GM18508 (cell line): ENCODE measurements at regions not wholly inside any gene's neighbourhood (a gene's known extent, or its start where the extent isn't known, plus 50 kb on each side); places are given as distances from the start of the nearest gene placed in this dataset.
"Not testable (repeated sequence)": the region's sequence is repeated elsewhere in the genome, so short reads cannot be mapped to it uniquely, and the experiment has no call there.

Source experiments
- ATAC-seq: cut with Tn5 transposase; IDR thresholded peaks from one replicate; pipeline ENCODE4 v1.9.1; 2021; ENCODE audit warnings: moderate number of reproducible peaks; ENCODE audit not compliant: insufficient read depth, unreplicated experiment

DNA sequence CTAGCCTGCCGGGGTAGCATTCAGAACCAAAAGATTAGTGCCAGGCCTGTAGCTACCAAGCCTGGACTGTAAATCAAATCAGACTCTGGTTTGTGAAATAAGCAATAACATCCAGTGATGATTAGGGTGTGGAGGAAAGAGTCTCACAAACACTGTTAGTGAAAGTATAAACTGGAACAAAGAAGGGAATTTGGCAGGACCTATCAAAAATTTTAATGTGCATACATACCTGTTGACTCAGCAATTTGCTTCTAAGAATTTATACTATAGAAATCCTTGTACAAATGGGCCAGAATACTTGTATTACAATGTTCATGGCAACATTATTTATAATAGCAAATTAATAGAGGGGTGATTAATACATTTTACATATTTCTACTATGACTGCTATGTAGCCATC lies 109.8 kb upstream of the WARS2 start:
- no peak for ATAC-seq

DNA sequence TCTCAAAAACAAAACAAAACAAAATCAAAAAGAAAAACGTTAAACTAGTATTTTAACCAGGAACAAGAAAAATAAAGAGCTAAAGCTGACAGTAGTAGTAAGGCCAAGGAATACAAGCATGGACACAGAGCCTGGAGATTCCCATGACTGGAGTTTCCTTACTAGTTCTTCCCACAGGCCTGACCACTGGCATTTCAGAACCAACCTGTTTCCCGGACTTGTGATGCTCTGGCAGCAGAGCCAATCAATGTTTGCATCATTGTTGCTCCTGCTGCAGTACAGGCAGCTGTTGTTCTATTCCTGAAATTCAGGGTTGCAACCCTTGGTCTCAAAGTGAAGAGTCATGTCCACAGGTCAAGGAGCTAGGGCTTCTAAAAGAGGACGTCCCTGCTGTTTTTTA lies 111.3 kb upstream of the WARS2 start:
- ATAC-seq = no peak

DNA sequence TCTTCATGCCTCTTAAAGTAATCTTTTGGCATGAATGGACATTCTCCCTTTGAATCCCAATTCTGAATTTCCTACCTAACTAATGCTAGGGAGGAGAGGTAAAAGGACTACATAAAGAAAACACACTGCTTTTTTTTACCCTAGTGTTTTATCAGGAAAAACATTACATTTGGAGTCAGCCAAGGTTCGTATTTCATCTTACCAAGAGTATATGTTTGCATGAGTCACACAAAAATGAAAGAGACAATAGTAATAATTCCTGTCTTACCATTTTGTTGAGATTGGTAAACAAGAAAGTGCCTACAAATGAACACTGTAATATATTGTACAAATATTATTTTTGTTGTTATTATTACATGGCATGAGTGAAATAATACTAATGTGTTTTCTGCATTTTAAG lies 112.9 kb upstream of the WARS2 start:
- ATAC-seq = no peak

DNA sequence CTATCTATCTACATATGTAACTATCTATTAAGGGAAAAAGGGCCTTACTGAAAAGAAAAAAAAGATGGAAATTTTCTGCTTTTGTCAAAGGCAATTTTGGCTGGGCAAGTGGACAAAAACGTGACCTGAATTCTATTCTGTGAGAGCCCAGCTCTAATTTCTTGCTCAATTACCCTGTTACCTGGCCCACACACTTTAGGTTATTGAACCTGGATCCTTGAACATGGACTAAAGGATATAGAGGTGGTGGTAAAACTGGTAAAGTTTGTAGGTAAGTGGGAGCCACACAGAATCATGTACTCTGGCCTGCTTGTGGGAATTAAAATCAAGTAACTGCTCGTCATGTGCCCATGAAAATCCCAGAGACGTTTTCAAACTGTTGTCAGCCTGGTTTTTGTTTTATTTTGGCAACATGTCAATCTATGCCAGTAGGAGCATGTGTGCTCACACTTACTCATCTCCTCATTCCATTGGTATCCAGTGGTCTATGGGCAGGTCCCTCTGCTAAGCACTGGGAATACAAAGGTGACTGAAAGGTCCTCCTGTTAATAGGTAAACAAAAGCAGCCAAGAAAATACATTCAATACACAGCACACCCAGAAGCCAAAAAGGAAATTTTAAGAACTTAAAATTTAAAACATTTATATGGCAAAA lies 113.7 kb upstream of the WARS2 start:
- no peak for ATAC-seq

DNA sequence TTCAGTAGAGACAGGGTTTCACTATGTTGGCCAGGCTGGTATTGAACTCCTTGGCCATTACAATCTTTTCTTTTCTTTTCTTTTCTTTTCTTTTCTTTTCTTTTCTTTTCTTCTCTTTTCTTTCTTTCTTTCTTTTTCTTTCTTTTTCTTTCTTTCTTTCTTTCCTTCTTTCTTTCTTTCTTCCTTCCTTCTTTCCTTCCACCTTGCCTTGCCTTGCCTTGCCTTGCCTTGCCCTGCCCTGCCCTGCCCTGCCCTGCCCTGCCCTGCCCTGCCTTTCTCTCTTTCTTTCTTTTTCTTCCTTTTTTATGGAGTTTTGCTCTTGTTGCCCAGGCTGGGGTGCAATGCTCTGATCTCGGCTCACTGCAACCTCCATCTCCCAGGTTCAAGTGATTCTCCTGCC lies 112.5 kb upstream of the HAO2 start:
- not testable (repeated sequence) for ATAC-seq

DNA sequence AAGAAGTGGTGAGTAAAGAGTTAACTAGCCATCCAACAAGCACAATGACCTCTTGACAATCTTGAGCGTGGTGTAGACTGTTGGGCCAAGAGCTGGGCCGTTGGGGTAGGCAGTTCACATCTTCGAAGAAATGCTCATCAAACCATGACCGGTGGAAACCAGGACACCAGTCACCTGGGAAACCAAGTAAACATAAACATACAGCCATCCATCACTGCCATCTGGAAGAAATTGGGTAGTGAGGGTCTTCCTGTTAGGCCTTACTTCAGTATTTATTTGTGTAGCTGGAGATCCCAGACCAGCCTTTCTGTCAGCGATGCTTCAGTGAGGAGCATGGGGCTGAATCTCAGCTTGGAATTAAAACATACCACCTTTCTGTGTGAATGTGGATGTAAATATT lies 108.1 kb upstream of the HAO2 start:
- no peak for ATAC-seq

DNA sequence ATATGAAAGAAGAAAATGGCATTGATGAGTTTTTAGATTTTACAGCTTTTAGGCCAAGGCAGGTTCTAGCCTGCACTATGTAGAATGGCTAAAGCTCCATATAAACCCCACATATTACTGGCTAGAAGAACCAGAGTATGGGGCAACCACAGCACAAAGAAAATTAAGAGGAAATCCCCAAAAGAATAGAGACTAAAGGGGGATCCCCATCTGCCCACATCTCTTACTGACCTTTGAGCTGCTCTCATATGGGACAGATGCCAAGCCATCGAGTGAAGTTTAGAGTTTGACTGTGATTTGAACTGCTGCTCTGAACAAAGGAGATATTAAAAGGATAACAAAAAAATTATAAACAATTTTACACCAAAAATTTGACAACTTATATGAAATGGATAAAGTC lies 102.2 kb upstream of the HAO2 start:
- peak; percentile 98 for ATAC-seq

DNA sequence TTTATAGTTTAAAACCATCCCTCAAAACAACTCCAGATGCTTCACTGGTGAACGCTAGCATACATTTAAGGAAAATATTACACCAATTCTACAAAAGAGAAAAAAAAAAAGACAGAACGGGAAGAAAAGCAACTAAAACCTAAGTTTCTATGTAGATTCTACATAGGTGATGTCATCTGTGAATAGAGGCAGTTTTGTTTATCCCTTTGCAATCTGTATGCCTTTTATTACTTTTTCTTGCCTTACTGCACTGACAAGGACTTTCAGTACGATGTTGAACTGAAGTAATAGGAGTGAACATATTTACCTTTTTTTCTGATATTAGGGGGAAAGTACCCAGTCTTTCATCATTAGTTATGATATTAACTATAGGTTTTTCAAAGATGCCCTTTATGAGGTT lies 101.7 kb upstream of the HAO2 start:
- peak; percentile 34 for ATAC-seq

DNA sequence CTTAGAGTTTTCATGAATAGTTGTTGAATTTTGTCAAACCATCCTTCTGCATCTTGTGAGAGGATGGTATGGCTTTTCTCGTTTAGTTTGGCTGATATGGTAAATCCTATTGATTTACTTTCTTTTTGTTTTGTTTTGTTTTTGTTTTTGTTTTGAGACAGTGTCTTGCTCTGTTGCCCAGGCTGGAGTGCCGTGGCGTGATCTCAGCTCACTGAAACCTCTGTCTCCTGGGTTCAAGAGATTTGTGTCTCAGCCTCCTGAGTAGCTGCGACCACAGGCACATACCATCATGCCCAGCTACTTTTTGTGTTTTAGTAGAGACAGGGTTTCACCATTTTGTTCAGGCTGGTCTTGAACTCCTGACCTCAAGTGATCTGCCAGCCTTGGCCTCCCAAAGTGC lies 101.3 kb upstream of the HAO2 start:
- ATAC-seq = not testable (repeated sequence)

DNA sequence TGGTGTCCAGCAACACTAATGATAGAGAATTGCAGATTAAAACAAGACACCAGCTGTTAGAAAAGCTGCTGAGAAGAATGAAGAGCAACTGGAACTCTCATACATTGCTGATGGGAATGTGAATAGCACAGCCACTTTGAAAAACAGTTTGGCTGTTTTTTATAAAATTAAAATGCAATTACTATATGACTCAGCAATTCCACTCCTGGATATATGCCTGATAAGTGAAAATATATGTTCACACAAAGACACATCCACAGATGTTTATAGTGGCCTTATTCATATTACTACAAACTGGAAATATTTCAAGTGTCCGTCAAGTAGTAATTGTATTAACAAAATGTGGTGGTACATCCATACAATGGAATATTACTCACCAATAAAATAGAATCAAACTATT lies 99.7 kb upstream of the HAO2 start:
- no peak for ATAC-seq

DNA sequence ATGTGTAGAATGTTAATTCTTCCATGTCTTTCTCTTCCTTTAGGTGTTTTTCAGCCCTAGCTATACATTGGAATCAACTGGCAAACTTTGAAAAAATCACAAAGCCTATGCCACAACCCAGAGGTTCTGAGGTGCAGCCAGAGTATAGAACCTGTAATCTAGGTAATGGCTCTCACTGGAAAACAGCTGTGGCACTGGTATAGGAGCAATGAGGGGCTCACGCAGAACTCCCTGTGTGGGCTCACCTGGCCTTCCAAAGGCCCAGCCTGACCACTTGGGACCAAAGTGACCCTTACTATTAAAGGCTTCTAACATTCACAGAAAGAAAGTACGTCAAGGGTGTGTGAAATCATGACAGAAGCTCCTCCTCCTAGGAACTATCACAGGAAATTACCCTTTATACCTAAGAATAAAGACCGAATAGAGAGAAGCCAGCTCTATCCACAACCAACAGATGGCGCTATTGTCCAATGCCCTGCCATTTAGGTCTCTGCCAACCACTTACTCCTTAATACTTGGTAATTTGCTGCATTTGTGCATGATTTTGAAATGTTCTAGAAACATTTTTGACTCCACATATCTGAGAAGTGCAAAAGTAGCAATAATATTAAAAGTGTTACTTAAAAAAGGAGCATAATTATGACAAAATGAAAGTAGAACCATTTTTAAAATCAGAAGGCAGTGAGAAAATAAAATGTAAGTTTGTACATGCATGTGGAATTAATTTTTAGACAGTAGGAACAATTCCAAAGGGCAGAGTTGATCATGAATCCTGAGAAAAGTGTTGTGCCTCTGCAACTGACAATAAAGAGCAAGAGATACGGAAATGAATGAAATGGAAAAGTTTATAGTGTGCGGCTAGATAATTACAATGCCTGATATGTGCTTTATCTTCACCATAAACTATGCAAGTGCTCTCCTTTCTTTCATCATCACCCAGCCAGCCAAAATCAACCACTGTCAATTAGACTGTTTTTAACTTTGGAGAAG lies 93.1 kb upstream of the HAO2 start:
- ATAC-seq = peak; percentile 61

DNA sequence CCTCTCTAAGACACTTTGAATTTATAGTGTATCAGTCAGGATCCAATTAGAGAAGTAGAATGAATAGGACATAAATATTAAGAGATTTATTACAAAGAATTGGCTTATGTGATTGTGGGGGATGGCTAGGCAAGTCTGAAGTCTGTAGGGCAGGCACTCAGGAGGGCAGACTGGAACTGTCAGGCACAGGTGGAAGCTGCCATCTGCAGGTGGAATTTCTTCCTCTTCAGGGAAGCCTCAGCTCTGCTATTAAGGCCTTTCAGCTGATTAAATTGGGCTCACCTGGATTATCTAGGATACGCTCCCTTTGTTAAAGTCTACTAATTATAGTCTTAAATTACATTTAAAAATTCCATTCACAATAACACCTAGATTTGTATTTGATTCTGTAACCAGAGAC lies 92.0 kb upstream of the HAO2 start:
- no peak for ATAC-seq

DNA sequence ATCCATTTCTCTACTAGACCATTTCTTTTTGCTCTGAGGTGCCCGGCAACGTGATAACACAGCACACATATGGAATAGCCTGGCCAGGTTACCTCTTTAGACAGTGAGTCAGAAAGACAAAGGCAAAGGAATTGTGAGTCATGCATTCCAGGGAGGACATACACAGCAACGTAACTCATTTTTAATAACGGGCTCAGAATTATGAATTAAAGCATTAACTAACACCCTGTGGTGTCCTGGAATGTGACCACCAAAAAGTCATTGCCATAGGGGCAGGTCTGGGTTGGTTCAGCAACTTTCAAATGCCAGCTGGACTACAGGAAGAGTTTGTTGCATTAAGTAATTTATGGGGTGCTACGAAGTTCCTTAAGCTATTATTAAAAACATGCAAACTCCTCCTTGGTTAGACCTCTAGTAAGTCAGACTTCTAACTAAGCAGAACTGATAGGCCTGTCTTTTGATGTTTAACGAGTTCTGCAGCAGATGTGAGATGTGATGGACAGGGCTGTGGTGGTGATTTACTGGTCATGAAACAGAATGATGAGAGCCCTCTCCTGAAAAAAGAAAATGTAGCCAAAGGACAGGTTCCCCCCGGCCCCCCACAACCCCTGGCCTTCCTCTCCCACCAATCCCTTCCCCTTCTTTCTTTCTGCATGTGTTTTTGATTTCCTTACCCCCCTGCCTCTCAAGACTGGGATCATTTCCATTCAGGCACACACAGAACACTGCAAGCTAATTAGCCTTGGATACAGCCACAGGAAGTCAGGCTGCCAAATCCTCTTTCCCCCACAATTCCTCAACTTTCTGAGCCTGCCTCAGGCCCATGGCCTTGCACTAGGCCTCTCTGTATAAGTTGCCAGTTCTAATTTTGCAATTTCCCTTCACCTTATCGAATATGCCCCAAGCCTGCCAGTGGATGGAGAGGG lies 88.9 kb upstream of the HAO2 start:
- ATAC-seq = no peak

DNA sequence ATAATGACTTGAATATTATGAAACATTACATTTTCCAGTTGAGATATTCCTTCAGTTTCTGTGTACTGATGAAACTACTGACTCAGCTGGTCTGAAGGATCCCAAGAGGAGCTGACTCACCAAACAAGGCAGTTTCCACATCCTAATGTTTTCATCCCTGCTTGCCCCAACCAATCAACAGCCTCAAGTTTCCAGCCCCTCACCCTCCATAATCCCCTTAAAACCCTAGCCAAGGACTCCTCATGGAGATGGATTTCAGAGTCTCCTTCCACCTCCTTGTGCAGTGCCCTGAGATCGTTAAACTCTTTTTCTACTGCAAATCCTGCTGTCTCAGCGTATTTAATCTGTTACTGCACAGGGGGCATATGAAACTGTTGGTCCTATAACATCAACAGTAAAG lies 83.1 kb upstream of the HAO2 start:
- no peak for ATAC-seq

DNA sequence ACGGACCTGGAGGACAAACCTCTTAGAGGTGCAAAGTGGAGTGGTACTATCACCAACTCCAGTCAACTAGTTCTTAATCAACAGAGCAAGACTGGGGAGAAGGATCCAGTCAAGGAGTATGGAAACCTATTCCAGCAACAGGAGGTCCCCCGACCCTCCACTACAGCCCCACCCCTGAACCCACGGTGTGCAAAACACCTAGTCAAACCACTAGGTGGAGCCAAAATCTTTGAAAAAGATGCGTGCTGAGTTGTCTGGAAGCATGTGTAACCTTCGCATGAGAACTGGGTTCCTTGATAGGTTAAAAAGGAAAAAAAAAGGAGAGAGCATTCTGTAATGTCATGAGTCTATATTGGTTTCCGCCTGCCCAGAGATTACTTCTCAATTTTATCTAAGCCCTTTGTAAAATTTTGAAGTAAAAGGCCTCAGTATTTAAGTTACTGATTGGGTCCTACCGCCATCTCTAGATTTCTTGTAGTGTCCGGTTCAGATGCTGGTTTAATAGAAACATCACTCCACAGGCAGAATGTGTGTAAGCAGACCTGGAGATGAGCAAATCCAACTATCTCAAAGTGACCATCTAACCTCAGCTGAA lies 81.9 kb upstream of the HAO2 start:
- ATAC-seq = no peak

DNA sequence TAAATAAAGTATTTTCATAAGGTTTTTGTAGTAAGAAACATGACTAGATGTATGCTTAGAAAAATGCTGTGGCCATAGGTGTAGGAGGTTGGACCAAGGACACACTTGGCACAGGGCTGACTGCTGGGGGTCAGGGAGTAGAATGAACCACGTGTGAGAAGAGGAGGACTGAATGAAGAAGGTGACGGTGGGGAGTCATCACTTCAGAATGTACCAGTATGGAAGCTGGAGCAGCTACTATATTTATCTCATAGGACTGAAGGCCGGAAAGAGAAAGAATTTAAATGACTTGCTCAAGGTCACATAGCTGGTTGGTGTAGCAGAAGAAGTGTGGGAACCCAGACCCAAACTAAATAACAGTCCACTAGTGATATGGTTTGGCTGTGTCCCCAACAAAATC lies 79.8 kb upstream of the HAO2 start:
- ATAC-seq = no peak

DNA sequence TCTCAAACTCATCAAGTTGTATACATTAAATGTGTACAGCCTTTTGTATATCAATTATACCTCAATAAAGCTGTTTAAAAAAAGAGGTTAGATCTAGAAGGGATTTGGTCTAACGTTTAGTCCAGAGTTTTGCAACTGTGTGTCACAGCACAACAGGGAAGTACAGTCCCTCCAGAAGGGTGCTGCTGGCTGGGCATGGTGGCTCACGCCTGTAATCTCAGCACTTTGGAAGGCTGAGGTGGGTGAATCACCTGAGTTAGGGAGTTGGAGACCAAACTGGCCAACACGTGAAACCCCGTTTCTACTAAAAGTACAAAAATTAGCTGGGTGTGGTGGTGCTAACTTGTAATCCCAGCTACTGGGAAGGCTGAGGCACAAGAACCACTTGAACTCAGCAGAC lies 78.3 kb upstream of the HAO2 start:
- no peak for ATAC-seq

DNA sequence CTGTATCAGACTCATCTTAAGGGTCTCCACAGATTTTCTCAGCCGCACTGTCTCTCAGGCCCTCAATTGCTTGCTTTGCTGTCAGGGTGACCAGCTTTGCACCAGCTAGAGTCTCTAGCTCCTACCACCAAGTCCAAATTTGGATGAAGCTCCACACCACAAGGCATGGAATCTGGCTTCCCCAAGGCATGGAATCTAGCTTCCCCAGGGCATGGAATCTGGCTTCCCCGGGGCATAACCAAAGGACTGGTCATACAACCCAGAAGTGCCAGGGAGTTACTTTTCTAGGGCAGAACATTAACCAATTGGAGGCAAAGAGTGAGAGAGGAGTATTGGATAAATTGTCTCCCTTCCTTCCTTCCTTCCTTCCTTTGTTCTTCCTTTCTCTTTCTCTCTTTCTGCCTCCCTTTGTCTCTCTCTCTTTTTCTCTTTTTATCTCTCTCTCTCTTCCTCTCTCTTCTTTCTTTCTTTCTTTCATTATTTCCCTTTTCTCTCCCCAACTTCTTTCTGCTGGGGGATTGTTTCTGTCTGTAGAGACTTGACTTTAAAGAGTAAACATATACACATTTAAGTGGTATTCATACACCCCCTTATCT lies 76.9 kb upstream of the HAO2 start:
- no peak for ATAC-seq

DNA sequence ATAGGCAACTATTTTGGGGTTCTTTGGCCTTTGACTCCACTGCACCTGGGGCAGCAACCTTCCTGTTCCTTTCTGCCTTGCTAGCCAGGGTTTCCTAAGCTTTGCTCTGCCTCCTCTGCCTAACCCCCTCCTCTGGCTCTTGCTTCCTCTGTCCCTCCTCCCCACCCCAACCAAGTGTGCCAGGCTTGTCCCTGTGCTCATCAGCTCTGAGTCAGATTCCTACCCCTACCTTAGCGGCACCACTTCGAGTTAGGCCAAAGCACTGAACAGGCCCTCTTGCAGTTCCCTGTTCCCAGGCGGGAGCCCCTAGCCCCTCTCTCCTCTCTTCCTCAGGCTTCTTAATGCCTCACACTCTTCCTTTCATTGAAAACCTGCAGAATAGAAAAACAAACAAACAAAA lies 74.8 kb upstream of the HAO2 start:
- no peak for ATAC-seq

DNA sequence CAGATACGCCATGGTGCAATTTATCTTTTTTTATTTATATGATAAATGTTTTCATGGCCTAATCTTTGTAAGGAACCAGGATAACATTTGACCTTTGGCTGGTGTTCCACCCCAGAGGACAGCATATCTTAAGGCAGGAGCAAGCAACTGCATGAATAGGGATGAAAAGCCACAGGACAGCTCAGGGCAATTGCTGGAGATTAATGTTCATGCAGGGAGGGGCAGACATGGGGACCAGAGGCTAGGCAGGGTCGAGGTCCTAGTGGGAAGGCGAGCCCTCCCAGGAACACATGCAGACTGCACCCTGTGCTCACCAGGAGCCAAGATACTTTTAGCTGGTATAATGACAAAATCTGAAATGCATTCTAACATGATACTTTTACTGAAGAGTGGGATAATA lies 74.4 kb upstream of the HAO2 start:
- no peak for ATAC-seq
